Cardiac muscle cell (in vitro differentiated cells and primary cell): ENCODE measurements at regions not wholly inside any gene's neighbourhood (a gene's known extent, or its start where the extent isn't known, plus 50 kb on each side); places are given as distances from the start of the nearest gene placed in this dataset.
"Not testable (repeated sequence)": the region's sequence is repeated elsewhere in the genome, so short reads cannot be mapped to it uniquely, and the experiment has no call there.

Experiments used
- DNase-seq, 2 donors: peaks; one replicate each; pipeline versions ENCODE4 v3.0.0 to v3.0.0-alpha.2; 2010 to 2017; ENCODE audit warnings: low read depth in 1 of 2, low spot score in 1 of 2
- H3K27ac ChIP-seq: fragments of 200-600 bp; sonication (generic); 2 replicates; pipeline ENCODE4 v1.5.1; 2016
- H3K27me3 ChIP-seq: fragments of 200-600 bp; sonication (generic); 2 replicates; pipeline ENCODE4 v1.6.0; 2016; ENCODE audit warnings: control low read depth
- H3K36me3 ChIP-seq: fragments of 200-600 bp; sonication (generic); 2 replicates; pipeline ENCODE4 v1.5.1; 2016; ENCODE audit warnings: control low read depth
- H3K4me1 ChIP-seq: fragments of 200-600 bp; sonication (generic); 2 replicates; pipeline ENCODE4 v1.8.1; 2017; ENCODE audit warnings: low read depth, mild to moderate bottlenecking, mixed run types
- H3K4me3 ChIP-seq: fragments of 200-600 bp; sonication (generic); 2 replicates; pipeline ENCODE4 v1.5.1; 2016; ENCODE audit warnings: mild to moderate bottlenecking
- H3K9me3 ChIP-seq: fragments of 200-600 bp; sonication (generic); 2 replicates; pipeline ENCODE4 v1.5.1; 2017; ENCODE audit warnings: low read depth, mild to moderate bottlenecking, control low read depth
- CTCF ChIP-seq: IDR thresholded peaks from 2 replicates; pipeline ENCODE4 v1.5.1; 2012; ENCODE audit warnings: low read depth, mild to moderate bottlenecking, low read length

GRCh38 chr2:184410160-184410559, 188.2 kb upstream of the ZNF804A start:
- H3K4me1 ChIP-seq, result no peaks in the 10 kb centered on the region
- no peaks in the 10 kb centered on the region for H3K36me3 ChIP-seq
- H3K27ac ChIP-seq, result no peak overlapping the region
- DNase-seq, result no peak
- TF ChIP-seq CTCF, result no peak
- H3K9me3 ChIP-seq, result no peaks in the 10 kb centered on the region
- no peaks in the 10 kb centered on the region for H3K27me3 ChIP-seq
- H3K4me3 ChIP-seq, result no peak overlapping the region

GRCh38 chr2:184413221-184413620, 185.1 kb upstream of the ZNF804A start:
- Histone ChIP-seq H3K27ac (no peak overlapping the region), H3K4me3 (no peak overlapping the region), H3K4me1 (no peaks in the 10 kb centered on the region), H3K27me3 (no peaks in the 10 kb centered on the region), H3K9me3 (no peaks in the 10 kb centered on the region), H3K36me3 (no peaks in the 10 kb centered on the region)
- no peak for DNase-seq
- TF ChIP-seq CTCF, result no peak

- Histone ChIP-seq H3K9me3 (no peaks in the 10 kb centered on the region), H3K27ac (no peak overlapping the region), H3K4me3 (no peak overlapping the region), H3K27me3 (no peaks in the 10 kb centered on the region), H3K36me3 (no peaks in the 10 kb centered on the region), H3K4me1 (no peaks in the 10 kb centered on the region)
- TF ChIP-seq CTCF, result no peak
- DNase-seq, result no peak
Observed at GRCh38 chr2:184413671-184414229, 184.6 kb upstream of the ZNF804A start.

- TF ChIP-seq CTCF, result no peak
- no peaks in the 10 kb centered on the region for H3K9me3 ChIP-seq
- no peaks in the 10 kb centered on the region for H3K36me3 ChIP-seq
- no peak overlapping the region for H3K27ac ChIP-seq
- no peaks in the 10 kb centered on the region for H3K4me1 ChIP-seq
- no peak overlapping the region for H3K4me3 ChIP-seq
- no peak for DNase-seq
- H3K27me3 ChIP-seq, result no peaks in the 10 kb centered on the region
Observed at GRCh38 chr2:184416146-184416913, 182.0 kb upstream of the ZNF804A start.

- no peak for TF ChIP-seq CTCF
- no peaks in the 10 kb centered on the region for H3K36me3 ChIP-seq
- H3K27ac ChIP-seq, result no peak overlapping the region
- H3K4me3 ChIP-seq, result no peak overlapping the region
- no peaks in the 10 kb centered on the region for H3K4me1 ChIP-seq
- H3K27me3 ChIP-seq, result no peaks in the 10 kb centered on the region
- DNase-seq, result no peak
- no peaks in the 10 kb centered on the region for H3K9me3 ChIP-seq
Observed at GRCh38 chr2:184419744-184420143, 178.6 kb upstream of the ZNF804A start.

GRCh38 chr2:184421456-184421855, 176.9 kb upstream of the ZNF804A start:
- not testable (repeated sequence) for H3K9me3 ChIP-seq

More at GRCh38 chr2:184421456-184421855, 176.9 kb upstream of the ZNF804A start:
- not testable (repeated sequence) for H3K4me3 ChIP-seq, H3K36me3 ChIP-seq, DNase-seq, H3K27me3 ChIP-seq, H3K4me1 ChIP-seq, H3K27ac ChIP-seq
